ENCODE measurements at regions not wholly inside any gene's neighbourhood (a gene's known extent, or its start where the extent isn't known, plus 50 kb on each side); places are given as distances from the start of the nearest gene placed in this dataset.

DNA sequence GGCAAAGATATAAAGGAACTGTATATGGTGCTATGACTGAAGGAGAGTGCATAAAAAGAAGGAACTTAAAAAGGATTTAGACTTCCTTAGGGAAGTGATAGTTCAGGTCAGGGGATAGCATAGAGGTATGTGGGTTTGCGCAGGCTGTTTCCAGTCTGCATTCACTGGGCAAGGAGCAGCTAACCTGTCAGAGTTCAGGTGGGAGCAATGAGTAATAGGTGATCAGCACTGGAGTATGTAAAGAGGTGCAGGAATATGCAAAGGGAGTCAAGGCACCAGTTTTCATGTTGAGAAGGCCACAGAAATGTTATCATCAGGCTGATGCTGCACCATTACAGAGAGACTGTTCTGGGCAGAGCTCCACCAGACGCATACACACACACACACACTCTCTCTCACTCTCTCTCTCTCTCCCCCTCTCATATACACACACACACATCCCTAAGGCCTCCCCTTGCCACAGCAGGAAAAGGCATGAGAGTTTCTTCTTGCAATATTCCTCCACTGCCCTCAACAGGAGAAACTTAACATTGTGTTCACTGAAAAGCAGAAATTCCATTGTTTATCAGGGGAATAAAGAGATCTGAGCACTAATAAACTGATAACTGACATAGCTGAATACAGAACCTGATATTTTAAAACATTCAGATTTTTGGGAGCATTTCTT is 256.4 kb upstream of the GRID2 start:
- peaks cover 47% of the 10 kb centered on the region for H3K9me3 Mint-ChIP-seq
- no peak overlapping the region for H3K4me3 Mint-ChIP-seq
- no peaks in the 10 kb centered on the region for H3K4me1 Mint-ChIP-seq (ENCODE audit: low read depth)
- no peak for DNase-seq
- H3K27ac Mint-ChIP-seq, result no peak overlapping the region
- TF ChIP-seq CTCF (IDR thresholded peaks at IDR 0.05), result no peak
- H3K36me3 Mint-ChIP-seq (ENCODE audit: low read depth), result peaks cover 5% of the 10 kb centered on the region; the same call in 1 of the 2 replicates
- H3K27me3 Mint-ChIP-seq (ENCODE audit: insufficient read depth), result peaks cover 2% of the 10 kb centered on the region; the same call in 1 of the 2 replicates

GRCh38 chr4:92050875-92051274 is 252.9 kb upstream of the GRID2 start:
- DNase-seq, result no peak
- Mint-ChIP-seq H3K27ac (no peak overlapping the region), H3K4me3 (no peak overlapping the region), H3K4me1 (ENCODE audit: low read depth) (no peaks in the 10 kb centered on the region), H3K36me3 (ENCODE audit: low read depth) (peaks cover 6% of the 10 kb centered on the region; the same call in 1 of the 2 replicates), H3K27me3 (ENCODE audit: insufficient read depth) (peaks cover 2% of the 10 kb centered on the region; the same call in 1 of the 2 replicates), H3K9me3 (peaks cover 45% of the 10 kb centered on the region)
- TF ChIP-seq CTCF (IDR thresholded peaks at IDR 0.05), result no peak

GRCh38 chr4:92059615-92060014 is 244.2 kb upstream of the GRID2 start:
- no peaks in the 10 kb centered on the region for H3K4me1 Mint-ChIP-seq (ENCODE audit: low read depth)
- peaks cover 32% of the 10 kb centered on the region for H3K9me3 Mint-ChIP-seq
- no peak overlapping the region for H3K4me3 Mint-ChIP-seq
- no peaks in the 10 kb centered on the region for H3K27me3 Mint-ChIP-seq (ENCODE audit: insufficient read depth)
- no peaks in the 10 kb centered on the region for H3K36me3 Mint-ChIP-seq (ENCODE audit: low read depth)
- DNase-seq, result no peak
- no peak overlapping the region for H3K27ac Mint-ChIP-seq
- no peak for TF ChIP-seq CTCF (IDR thresholded peaks at IDR 0.05)

DNA sequence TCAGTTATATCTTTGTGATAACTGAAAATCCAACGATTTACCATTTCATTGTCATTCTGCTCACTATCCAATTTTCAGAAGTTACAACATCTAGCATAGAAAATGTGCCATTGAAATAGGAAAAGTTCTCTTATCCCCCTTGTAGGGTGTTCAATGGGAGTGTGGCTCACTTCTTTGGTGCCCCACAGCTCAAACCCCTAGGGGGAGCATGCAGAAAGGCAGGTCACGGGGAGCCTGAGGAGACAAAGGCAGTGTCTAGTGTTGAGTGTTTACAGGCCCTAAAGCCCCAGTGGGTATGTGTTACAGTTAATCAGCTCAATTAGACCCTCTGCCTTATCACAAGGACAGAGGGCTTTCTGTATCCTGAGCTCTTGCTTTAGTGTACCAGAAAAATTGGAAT is 243.4 kb upstream of the GRID2 start:
- no peak for TF ChIP-seq CTCF (IDR thresholded peaks at IDR 0.05)
- Mint-ChIP-seq H3K36me3 (ENCODE audit: low read depth) (no peaks in the 10 kb centered on the region), H3K4me1 (ENCODE audit: low read depth) (no peaks in the 10 kb centered on the region), H3K27me3 (ENCODE audit: insufficient read depth) (no peaks in the 10 kb centered on the region), H3K9me3 (peaks cover 27% of the 10 kb centered on the region), H3K4me3 (no peak overlapping the region), H3K27ac (no peak overlapping the region)
- no peak for DNase-seq

DNA sequence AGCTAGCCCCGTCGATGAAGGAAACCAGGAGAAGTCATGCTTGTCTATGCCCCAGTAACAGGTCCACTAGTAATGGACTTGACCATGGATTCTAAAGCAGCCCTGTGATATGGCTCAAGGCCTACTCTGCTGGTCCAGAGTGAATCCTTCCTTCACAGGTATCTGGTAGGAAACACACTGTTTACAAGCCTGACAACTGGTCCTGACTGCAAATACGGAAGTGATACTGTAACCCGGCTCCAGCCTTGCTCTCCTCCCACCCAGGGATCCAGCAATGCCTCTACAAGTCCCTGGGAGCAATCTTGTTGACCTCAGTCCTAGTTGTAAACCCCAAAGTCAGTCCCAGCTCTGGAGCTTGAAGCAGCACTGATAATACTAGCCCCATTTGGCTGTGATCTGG is 239.2 kb upstream of the GRID2 start:
- H3K27ac Mint-ChIP-seq, result no peak overlapping the region
- H3K4me3 Mint-ChIP-seq, result no peak overlapping the region

More for the DNA sequence above, 239.2 kb upstream of the GRID2 start:
- no peak for TF ChIP-seq CTCF (IDR thresholded peaks at IDR 0.05)
- Mint-ChIP-seq H3K27me3 (ENCODE audit: insufficient read depth) (no peaks in the 10 kb centered on the region; the same call in 1 of the 2 replicates), H3K4me1 (ENCODE audit: low read depth) (no peaks in the 10 kb centered on the region), H3K36me3 (ENCODE audit: low read depth) (no peaks in the 10 kb centered on the region), H3K9me3 (peaks cover 40% of the 10 kb centered on the region)
- no peak for DNase-seq

Data from HFFc6 (cell line).